IMR-90 (cell line): ENCODE measurements at regions not wholly inside any gene's neighbourhood (a gene's known extent, or its start where the extent isn't known, plus 50 kb on each side); places are given as distances from the start of the nearest gene placed in this dataset.
A peak's percentile ranks its signal among the peaks of the same experiment; 100 is the strongest.

Experiments used
- ATAC-seq: fragments of 200-7000 bp; cut with Tn5 transposase; 2 replicates; pipeline ENCODE4 v1.9.1; 2020; ENCODE audit warnings: low read depth, mild to moderate bottlenecking, moderate library complexity
- BruUV-seq: library from RNA; stranded (reverse); fragments of 400-500 nt; replicated peaks from 2 replicates; lab custom pipeline; 2021; lab: Mats Ljungman, UMichigan
- CTCF ChIA-PET: fragments of 300-600 bp; formaldehyde crosslinking; extraction: SDS; loops from one replicate; lab custom pipeline; 2021; ENCODE audit warnings: antibody characterized with exemption; lab: Yijun Ruan, JAX
- POLR2A ChIA-PET: fragments of 300-600 bp; sonication (Branson Sonifier 250); formaldehyde crosslinking; loops from one replicate; lab custom pipeline; 2022; ENCODE audit warnings: antibody characterized with exemption; ENCODE audit not compliant: unreplicated experiment; lab: Charles Lee
- DNase-seq: peaks from one replicate; pipeline ENCODE4 v3.0.0; 2013
- H2AFZ ChIP-seq: replicated peaks from 2 replicates; pipeline ENCODE3; 2013; ENCODE audit warnings: low read length, mild to moderate bottlenecking; ENCODE audit not compliant: poor library complexity
- H2AK5ac ChIP-seq: 2 replicates; pipeline ENCODE4 v1.6.1; 2013; ENCODE audit warnings: low read depth, low read length, inconsistent platforms
- H2AK9ac ChIP-seq: replicated peaks from 2 replicates; pipeline ENCODE3; 2013; ENCODE audit warnings: mild to moderate bottlenecking, low read depth, low read length, moderate library complexity; ENCODE audit not compliant: poor library complexity
- H2BK120ac ChIP-seq: 2 replicates; pipeline ENCODE4 v1.6.1; 2013; ENCODE audit warnings: low read depth, low read length, inconsistent platforms
- H2BK15ac ChIP-seq: 3 replicates; pipeline ENCODE4 v1.6.1; 2013; ENCODE audit warnings: low read depth, low read length, inconsistent platforms
- H2BK20ac ChIP-seq: 2 replicates; pipeline ENCODE4 v1.6.1; 2013; ENCODE audit warnings: low read depth, mild to moderate bottlenecking, inconsistent platforms, low read length, moderate library complexity
- H2BK5ac ChIP-seq: 2 replicates; pipeline ENCODE4 v1.6.1; 2013; ENCODE audit warnings: mild to moderate bottlenecking, low read depth, low read length, inconsistent platforms; ENCODE audit not compliant: poor library complexity, severe bottlenecking
- H3K14ac ChIP-seq: replicated peaks from 2 replicates; pipeline ENCODE4 v1.6.1; 2013; ENCODE audit warnings: low read depth, low read length, inconsistent platforms
- H3K18ac ChIP-seq: 2 replicates; pipeline ENCODE4 v1.6.1; 2013; ENCODE audit warnings: low read depth, low read length, control low read depth
- H3K23ac ChIP-seq: 2 replicates; pipeline ENCODE4 v1.6.1; 2013; ENCODE audit warnings: low read depth, low read length, inconsistent platforms
- H3K27ac ChIP-seq: 2 replicates; pipeline ENCODE4 v1.5.1; 2013; ENCODE audit warnings: mild to moderate bottlenecking, control low read depth, low read length; ENCODE audit not compliant: insufficient read depth
- H3K27me3 ChIP-seq: 2 replicates; pipeline ENCODE4 v1.6.1; 2013; ENCODE audit warnings: low read length; ENCODE audit not compliant: control insufficient read depth, insufficient read depth
- H3K36me3 ChIP-seq: 2 replicates; pipeline ENCODE4 v1.6.1; 2013; ENCODE audit warnings: low read length, mixed read lengths; ENCODE audit not compliant: control insufficient read depth, insufficient read depth
- H3K4ac ChIP-seq: 2 replicates; pipeline ENCODE4 v1.6.1; 2013; ENCODE audit warnings: low read depth, low read length, inconsistent platforms
- H3K4me1 ChIP-seq: 2 replicates; pipeline ENCODE4 v1.6.1; 2013; ENCODE audit warnings: low read length, mixed read lengths; ENCODE audit not compliant: control insufficient read depth, insufficient read depth
- H3K4me2 ChIP-seq: 2 replicates; pipeline ENCODE4 v1.6.1; 2013; ENCODE audit warnings: low read depth, mild to moderate bottlenecking, control low read depth, low read length, moderate library complexity
- H3K4me3 ChIP-seq: 2 replicates; pipeline ENCODE4 v1.5.1; 2013; ENCODE audit warnings: low read depth, mild to moderate bottlenecking, control low read depth, low read length, moderate library complexity; ENCODE audit not compliant: insufficient read depth
- H3K56ac ChIP-seq: 2 replicates; pipeline ENCODE4 v1.6.1; 2013; ENCODE audit warnings: low read length, inconsistent platforms; ENCODE audit not compliant: insufficient read depth; ENCODE audit errors: extremely low read depth
- H3K79me1 ChIP-seq, 2 experiments: 2 replicates each; pipeline ENCODE4 v1.6.1; 2013; ENCODE audit warnings: low read length in 2 of 2, inconsistent platforms in 1 of 2, low read depth in 1 of 2
- H3K9ac ChIP-seq: 2 replicates; pipeline ENCODE4 v1.6.1; 2013; ENCODE audit warnings: low read depth, low read length, control low read depth
- H3K9me1 ChIP-seq: 2 replicates; pipeline ENCODE4 v1.6.1; 2013; ENCODE audit warnings: low read length, inconsistent platforms; ENCODE audit not compliant: insufficient read depth
- H3K9me3 ChIP-seq: 2 replicates; pipeline ENCODE4 v1.6.1; 2013; ENCODE audit warnings: low read length; ENCODE audit not compliant: control insufficient read depth, insufficient read depth
- H4K20me1 ChIP-seq: 2 replicates; pipeline ENCODE4 v1.6.1; 2013; ENCODE audit warnings: low read length, inconsistent platforms; ENCODE audit not compliant: insufficient read depth
- H4K5ac ChIP-seq: 2 replicates; pipeline ENCODE4 v1.6.1; 2013; ENCODE audit warnings: mild to moderate bottlenecking, low read depth, low read length, control low read depth
- H4K8ac ChIP-seq, 2 experiments: 2 replicates each; pipeline ENCODE4 v1.6.1; 2013; ENCODE audit warnings: low read depth in 2 of 2, low read length in 2 of 2, control low read depth in 1 of 2, inconsistent platforms in 1 of 2
- H4K91ac ChIP-seq: 2 replicates; pipeline ENCODE4 v1.6.1; 2013; ENCODE audit warnings: low read depth, low read length, inconsistent platforms; ENCODE audit not compliant: insufficient read depth
- BHLHE40 ChIP-seq: fragments of 150-350 bp; IDR thresholded peaks from 2 replicates; pipeline ENCODE4 v1.6.1; 2016; ENCODE audit warnings: mild to moderate bottlenecking, low read depth, low read length
- CEBPB ChIP-seq: IDR thresholded peaks from 2 replicates; pipeline ENCODE4 v1.6.1; 2012; ENCODE audit warnings: low read depth, low read length, improper control_type of control experiment
- CHD1 ChIP-seq: IDR thresholded peaks from 2 replicates; pipeline ENCODE4 v1.6.1; 2012; ENCODE audit warnings: low read depth, low read length, improper control_type of control experiment
- CTCF ChIP-seq: conservative IDR thresholded peaks from 2 replicates; pipeline ENCODE4 v1.5.1; 2012; ENCODE audit warnings: mild to moderate bottlenecking, low read depth, low read length, improper control_type of control experiment
- FOS ChIP-seq: fragments of 150-350 bp; IDR thresholded peaks from 2 replicates; pipeline ENCODE4 v1.6.1; 2016; ENCODE audit warnings: low read depth, low read length
- MAFK ChIP-seq: IDR thresholded peaks from 2 replicates; pipeline ENCODE4 v1.6.1; 2012; ENCODE audit warnings: low read depth, low read length, improper control_type of control experiment
- MAZ ChIP-seq: IDR thresholded peaks from 2 replicates; pipeline ENCODE4 v1.6.1; 2012; ENCODE audit warnings: low read depth, mild to moderate bottlenecking, low read length, improper control_type of control experiment, moderate library complexity, borderline replicate concordance
- MXI1 ChIP-seq: IDR thresholded peaks from 2 replicates; pipeline ENCODE4 v1.6.1; 2012; ENCODE audit warnings: low read depth, mild to moderate bottlenecking, low read length, moderate library complexity, borderline replicate concordance
- NFE2L2 ChIP-seq: fragments of 150-350 bp; IDR thresholded peaks from 2 replicates; pipeline ENCODE4 v1.6.1; 2016; ENCODE audit warnings: low read depth, mild to moderate bottlenecking, low read length
- POLR2A ChIP-seq: IDR thresholded peaks from 2 replicates; pipeline ENCODE4 v1.6.1; 2012; ENCODE audit warnings: mild to moderate bottlenecking, low read depth, low read length
- RAD21 ChIP-seq: IDR thresholded peaks from 2 replicates; pipeline ENCODE4 v1.6.1; 2012; ENCODE audit warnings: low read length, improper control_type of control experiment
- RCOR1 ChIP-seq: IDR thresholded peaks from 2 replicates; pipeline ENCODE4 v1.6.1; 2012; ENCODE audit warnings: mild to moderate bottlenecking, low read length, improper control_type of control experiment; ENCODE audit not compliant: insufficient replicate concordance
- RFX5 ChIP-seq: IDR thresholded peaks from 2 replicates; pipeline ENCODE4 v1.8.0; 2012; ENCODE audit warnings: low read depth, mild to moderate bottlenecking, low read length, moderate library complexity
- SMC3 ChIP-seq: fragments of 150-350 bp; IDR thresholded peaks from 2 replicates; pipeline ENCODE4 v1.6.1; 2016; ENCODE audit warnings: low read depth, mild to moderate bottlenecking, antibody characterized with exemption, low read length, moderate library complexity
- WGBS, 2 experiments: methylation state at CpG; one replicate each; pipeline versions ENCODE4 v1.1.5 to v1.1.7; 2013; ENCODE audit warnings: missing lambda C conversion rate in 2 of 2; ENCODE audit not compliant: insufficient read length in 1 of 2; ENCODE audit errors: extremely low coverage in 2 of 2; 5-methylcytosine and 5-hydroxymethylcytosine counted together
- dilution Hi-C: fragments of 300-500 bp; cut with HindIII; formaldehyde crosslinking; loops from one replicate; pipeline ENCODE4 v1.14.3; 2018; ENCODE audit warnings: low sequenced_read_pairs; ENCODE audit not compliant: unreplicated experiment
- in situ Hi-C: fragments of 300-500 bp; cut with MboI; formaldehyde crosslinking; loops from 3 replicates; pipeline ENCODE4 v1.14.3; 2019; ENCODE audit warnings: low sequenced_read_pairs, inconsistent platforms, mixed read lengths
- intact Hi-C: fragments of 100-400 bp; cut with micrococcal nuclease; formaldehyde crosslinking; loops from 2 replicates; pipeline ENCODE4 v1.10.0; 2022
- TF ChIP-seq, protein P1 (sequence below): fragments of 150-350 bp; IDR thresholded peaks from 2 replicates; pipeline ENCODE4 v1.6.1; 2017; ENCODE audit warnings: mild to moderate bottlenecking, antibody characterized with exemption, low read length, low read depth
- TF ChIP-seq, protein P2 (sequence below): fragments of 150-350 bp; IDR thresholded peaks from 2 replicates; pipeline ENCODE4 v1.6.1; 2016; ENCODE audit warnings: low read depth, mild to moderate bottlenecking, low read length, moderate library complexity, borderline replicate concordance

- Histone ChIP-seq H3K18ac (peak overlapping the region; percentile 3; the same call in 1 of the 2 replicates), H3K9ac (no peak overlapping the region), H3K4me2 (no peak overlapping the region), H3K14ac (no peak overlapping the region), H3K4ac (no peak overlapping the region), H2BK20ac (peak overlapping the region; percentile 34; the same call in 1 of the 2 replicates), H3K9me3 (no peaks in the 10 kb centered on the region), H2AK5ac (peak overlapping the region; percentile 38; the same call in 1 of the 2 replicates), H3K27ac (no peak overlapping the region), H2BK5ac (no peak overlapping the region), H4K91ac (no peak overlapping the region), H4K20me1 (no peaks in the 10 kb centered on the region), H3K23ac (no peak overlapping the region), H3K4me3 (no peak overlapping the region), H2AFZ (peak overlapping the region; percentile 33), H2BK15ac (no peak overlapping the region), H2BK120ac (no peak overlapping the region; the same call in 1 of the 2 replicates), H3K36me3 (no peaks in the 10 kb centered on the region), H3K79me1 (no peaks in the 10 kb centered on the region), H3K9me1 (no peaks in the 10 kb centered on the region), H3K4me1 (0 out of 2 replicates have a peak, but pooled peaks cover 2% of the 10 kb centered on the region), H3K56ac (no peak overlapping the region), H2AK9ac (no peak overlapping the region), H4K8ac (no peak overlapping the region), H3K27me3 (peaks cover 47% of the 10 kb centered on the region), H4K5ac (no peak overlapping the region)
- in situ Hi-C loops (no loop called here), intact Hi-C loops (no loop called here), dilution Hi-C loops (no loop called here)
- BruUV-seq: no TSS peak
- no peak for TF ChIP-seq MXI1
- TF ChIP-seq NFE2L2: no peak
- no peak for TF ChIP-seq MAFK
- no peak for TF ChIP-seq FOS
- TF ChIP-seq, protein P1, sequence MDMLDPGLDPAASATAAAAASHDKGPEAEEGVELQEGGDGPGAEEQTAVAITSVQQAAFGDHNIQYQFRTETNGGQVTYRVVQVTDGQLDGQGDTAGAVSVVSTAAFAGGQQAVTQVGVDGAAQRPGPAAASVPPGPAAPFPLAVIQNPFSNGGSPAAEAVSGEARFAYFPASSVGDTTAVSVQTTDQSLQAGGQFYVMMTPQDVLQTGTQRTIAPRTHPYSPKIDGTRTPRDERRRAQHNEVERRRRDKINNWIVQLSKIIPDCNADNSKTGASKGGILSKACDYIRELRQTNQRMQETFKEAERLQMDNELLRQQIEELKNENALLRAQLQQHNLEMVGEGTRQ: no peak
- TF ChIP-seq, protein P2, sequence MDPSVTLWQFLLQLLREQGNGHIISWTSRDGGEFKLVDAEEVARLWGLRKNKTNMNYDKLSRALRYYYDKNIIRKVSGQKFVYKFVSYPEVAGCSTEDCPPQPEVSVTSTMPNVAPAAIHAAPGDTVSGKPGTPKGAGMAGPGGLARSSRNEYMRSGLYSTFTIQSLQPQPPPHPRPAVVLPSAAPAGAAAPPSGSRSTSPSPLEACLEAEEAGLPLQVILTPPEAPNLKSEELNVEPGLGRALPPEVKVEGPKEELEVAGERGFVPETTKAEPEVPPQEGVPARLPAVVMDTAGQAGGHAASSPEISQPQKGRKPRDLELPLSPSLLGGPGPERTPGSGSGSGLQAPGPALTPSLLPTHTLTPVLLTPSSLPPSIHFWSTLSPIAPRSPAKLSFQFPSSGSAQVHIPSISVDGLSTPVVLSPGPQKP: no peak
- no peak for TF ChIP-seq BHLHE40
- no peak for TF ChIP-seq MAZ
- TF ChIP-seq POLR2A: no peak
- TF ChIP-seq CEBPB: no peak
- no peak for TF ChIP-seq RCOR1
- TF ChIP-seq CHD1: no peak
- no peak for TF ChIP-seq RFX5
- TF ChIP-seq RAD21: no peak
- TF ChIP-seq SMC3: no peak
- no peak for TF ChIP-seq CTCF
- ATAC-seq (no peak), DNase-seq (peak; percentile 4)
- WGBS, 2 experiments: no CpG with 5 or more reads among the region's 10 CpGs
- POLR2A ChIA-PET: no interaction called here
- CTCF ChIA-PET: interaction anchor here (0.6 kb wide), 1 partner anchor 10 kb away, joined by 3 read pairs; no protein-coding TSS in a partner anchor
These were observed 158.6 kb upstream of the SHB start for GRCh38 chr9:38227656-38228055.
